ENCODE measurements at regions not wholly inside any gene's neighbourhood (a gene's known extent, or its start where the extent isn't known, plus 50 kb on each side); places are given as distances from the start of the nearest gene placed in this dataset.

DNA sequence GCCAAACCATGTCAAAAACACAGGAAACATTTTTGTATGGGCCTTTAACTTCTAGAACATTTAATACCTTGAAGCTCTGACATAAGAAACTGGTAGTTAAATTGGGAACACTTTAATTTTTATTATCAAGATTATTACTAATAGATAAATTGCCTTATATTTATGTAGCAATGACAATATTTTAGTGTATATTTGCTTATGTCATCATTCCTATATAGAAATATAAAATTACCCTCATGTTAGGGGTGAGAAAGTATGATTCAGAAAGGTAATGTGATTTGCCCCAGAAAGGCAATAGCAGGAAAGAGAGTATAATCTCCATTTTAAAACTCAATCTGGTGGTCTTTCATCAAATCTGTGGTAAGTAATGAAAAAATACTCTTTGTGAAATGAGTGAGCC, 147.4 kb downstream of the IL15 start:
- H3K4me3 ChIP-seq, result no peak overlapping the region
- intact Hi-C loops (cut with DNase I; ENCODE audit: low total_unique reads), result no loop called here
- TF ChIP-seq, protein P1, sequence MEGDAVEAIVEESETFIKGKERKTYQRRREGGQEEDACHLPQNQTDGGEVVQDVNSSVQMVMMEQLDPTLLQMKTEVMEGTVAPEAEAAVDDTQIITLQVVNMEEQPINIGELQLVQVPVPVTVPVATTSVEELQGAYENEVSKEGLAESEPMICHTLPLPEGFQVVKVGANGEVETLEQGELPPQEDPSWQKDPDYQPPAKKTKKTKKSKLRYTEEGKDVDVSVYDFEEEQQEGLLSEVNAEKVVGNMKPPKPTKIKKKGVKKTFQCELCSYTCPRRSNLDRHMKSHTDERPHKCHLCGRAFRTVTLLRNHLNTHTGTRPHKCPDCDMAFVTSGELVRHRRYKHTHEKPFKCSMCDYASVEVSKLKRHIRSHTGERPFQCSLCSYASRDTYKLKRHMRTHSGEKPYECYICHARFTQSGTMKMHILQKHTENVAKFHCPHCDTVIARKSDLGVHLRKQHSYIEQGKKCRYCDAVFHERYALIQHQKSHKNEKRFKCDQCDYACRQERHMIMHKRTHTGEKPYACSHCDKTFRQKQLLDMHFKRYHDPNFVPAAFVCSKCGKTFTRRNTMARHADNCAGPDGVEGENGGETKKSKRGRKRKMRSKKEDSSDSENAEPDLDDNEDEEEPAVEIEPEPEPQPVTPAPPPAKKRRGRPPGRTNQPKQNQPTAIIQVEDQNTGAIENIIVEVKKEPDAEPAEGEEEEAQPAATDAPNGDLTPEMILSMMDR (IDR thresholded peaks at IDR 0.05), result no peak
- no peak for TF ChIP-seq POLR2A (IDR thresholded peaks at IDR 0.05)
- no peak overlapping the region for H3K27ac ChIP-seq
- no peaks in the 10 kb centered on the region for H3K9me3 ChIP-seq
- no peak for DNase-seq
- no peaks in the 10 kb centered on the region for H3K4me1 ChIP-seq
- no peaks in the 10 kb centered on the region for H3K36me3 ChIP-seq (ENCODE audit: low read depth, missing control alignments)
- H3K27me3 ChIP-seq, result no peaks in the 10 kb centered on the region

DNA sequence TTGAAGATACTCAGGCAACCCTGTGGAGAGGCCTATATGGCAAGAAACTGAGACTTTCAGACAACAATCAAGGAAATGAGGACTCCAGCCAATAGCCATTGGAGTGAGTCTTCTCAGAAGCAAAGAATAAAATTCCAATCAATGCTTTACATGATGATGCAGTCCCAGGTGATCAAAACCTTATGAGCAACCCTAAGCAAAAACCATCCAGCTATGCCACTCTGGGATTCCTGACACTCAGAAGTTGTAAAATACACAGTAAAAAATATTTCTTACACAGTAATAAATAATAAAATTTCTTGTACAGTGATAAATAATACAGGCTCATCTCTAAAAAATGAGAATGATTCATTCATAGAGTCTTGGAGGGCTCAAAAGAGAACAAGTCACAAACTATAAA, 150.6 kb downstream of the IL15 start:
- no peaks in the 10 kb centered on the region for H3K36me3 ChIP-seq (ENCODE audit: low read depth, missing control alignments)
- TF ChIP-seq, protein P1 (IDR thresholded peaks at IDR 0.05), result no peak
- no peak for TF ChIP-seq POLR2A (IDR thresholded peaks at IDR 0.05)
- no peak for DNase-seq
- no peak overlapping the region for H3K27ac ChIP-seq
- no peaks in the 10 kb centered on the region for H3K4me1 ChIP-seq
- no peaks in the 10 kb centered on the region for H3K27me3 ChIP-seq
- no peak overlapping the region for H3K4me3 ChIP-seq
- intact Hi-C loops (cut with DNase I; ENCODE audit: low total_unique reads), result no loop called here
- H3K9me3 ChIP-seq, result no peaks in the 10 kb centered on the region

DNA sequence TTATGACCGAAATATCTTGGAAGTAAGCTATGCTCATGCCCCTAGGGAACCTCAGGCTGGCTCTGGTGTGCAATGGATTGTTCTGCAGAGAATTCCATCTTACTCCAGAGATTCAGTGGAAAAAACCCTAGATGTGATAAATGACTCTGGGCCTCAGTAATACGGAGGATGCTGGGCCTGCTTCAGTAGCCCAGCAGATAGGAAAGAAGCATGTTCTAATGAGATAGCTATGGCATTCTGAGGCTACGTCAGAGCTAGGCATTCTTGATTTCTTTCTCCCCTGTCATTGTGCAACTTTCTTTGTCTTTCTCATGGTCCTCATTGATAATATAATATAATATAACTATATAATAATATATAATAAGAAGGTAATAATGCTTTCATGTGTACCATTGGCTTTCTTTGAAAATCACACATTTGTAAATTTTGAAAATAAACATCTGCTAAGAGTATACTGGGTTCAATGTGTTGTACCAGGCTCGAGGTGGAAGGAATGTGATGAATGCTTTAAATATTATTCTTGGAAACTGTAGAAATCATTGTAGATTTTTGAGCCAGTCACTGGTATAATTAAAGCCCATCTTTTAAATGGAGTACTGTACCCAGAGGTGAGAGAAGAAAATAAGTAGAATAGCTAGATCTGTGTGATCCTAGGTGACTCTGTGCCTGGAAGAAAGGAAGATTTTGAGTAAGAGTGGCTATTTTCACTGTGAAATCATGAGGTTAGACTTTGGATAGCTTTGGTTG, 152.0 kb downstream of the IL15 start:
- intact Hi-C loops (cut with DNase I; ENCODE audit: low total_unique reads), result no loop called here

DNA sequence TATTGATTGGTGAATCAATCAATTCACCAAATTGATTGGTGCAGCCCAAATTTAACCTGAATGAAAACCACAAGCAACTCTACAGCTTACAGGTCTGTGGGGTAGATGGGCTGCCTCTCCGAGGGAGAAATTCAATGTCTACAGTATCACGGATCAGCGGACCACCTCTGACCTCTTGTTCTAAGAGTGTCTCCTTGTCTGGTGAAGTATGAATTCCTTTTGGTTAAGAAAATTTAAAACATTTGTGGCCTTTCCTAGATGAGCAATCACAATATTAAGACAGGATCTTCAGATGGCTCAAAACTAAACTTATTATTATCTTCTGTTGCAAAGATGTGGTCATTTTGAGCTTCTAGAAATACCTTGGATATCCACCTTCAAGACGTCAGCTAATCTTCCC, 153.3 kb downstream of the IL15 start:
- TF ChIP-seq, protein P1 (IDR thresholded peaks at IDR 0.05), result no peak
- TF ChIP-seq POLR2A (IDR thresholded peaks at IDR 0.05), result no peak
- H3K9me3 ChIP-seq, result no peaks in the 10 kb centered on the region
- no peak overlapping the region for H3K27ac ChIP-seq
- intact Hi-C loops (cut with DNase I; ENCODE audit: low total_unique reads), result no loop called here
- no peaks in the 10 kb centered on the region for H3K36me3 ChIP-seq (ENCODE audit: low read depth, missing control alignments)
- H3K4me3 ChIP-seq, result no peak overlapping the region
- no peak for DNase-seq
- 86 to 88% methylated on average over 4 of the region's 4 CpGs for WGBS, 2 donors
- no peaks in the 10 kb centered on the region for H3K4me1 ChIP-seq
- no peaks in the 10 kb centered on the region for H3K27me3 ChIP-seq

More for the DNA sequence above, 152.0 kb downstream of the IL15 start:
- Histone ChIP-seq H3K27ac (no peak overlapping the region), H3K4me3 (no peak overlapping the region), H3K27me3 (no peaks in the 10 kb centered on the region), H3K4me1 (no peaks in the 10 kb centered on the region), H3K9me3 (no peaks in the 10 kb centered on the region), H3K36me3 (ENCODE audit: low read depth, missing control alignments) (no peaks in the 10 kb centered on the region)
- 60 to 69% methylated on average over 4 of the region's 4 CpGs for WGBS, 2 donors
- TF ChIP-seq, protein P1 (IDR thresholded peaks at IDR 0.05), result no peak
- DNase-seq, result no peak

DNA sequence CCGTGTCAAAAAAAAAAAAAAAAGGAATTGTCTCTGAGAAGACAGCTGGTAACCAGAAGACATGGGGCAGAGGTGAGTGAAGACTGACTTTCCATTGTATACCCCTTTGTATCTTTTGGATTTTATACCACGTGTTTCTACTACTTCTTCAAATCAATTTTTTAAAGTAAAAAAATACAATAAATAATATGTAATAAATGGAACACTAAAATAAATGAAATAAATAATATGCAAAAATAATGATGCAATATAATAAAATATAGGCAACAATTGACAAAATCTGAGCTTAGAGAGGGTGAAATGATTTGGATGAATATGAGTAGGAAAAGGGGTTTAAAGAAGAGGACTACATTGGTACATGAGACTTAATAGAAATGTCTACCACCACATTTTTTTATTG, 155.8 kb downstream of the IL15 start:
- no peak overlapping the region for H3K27ac ChIP-seq
- H3K36me3 ChIP-seq (ENCODE audit: low read depth, missing control alignments), result no peaks in the 10 kb centered on the region
- H3K9me3 ChIP-seq, result no peaks in the 10 kb centered on the region
- H3K27me3 ChIP-seq, result no peaks in the 10 kb centered on the region
- WGBS, 2 donors, result 71 to 72% methylated on average over 2 of the region's 2 CpGs
- H3K4me1 ChIP-seq, result no peaks in the 10 kb centered on the region
- no peak overlapping the region for H3K4me3 ChIP-seq
- TF ChIP-seq, protein P1 (IDR thresholded peaks at IDR 0.05), result no peak
- no peak for TF ChIP-seq POLR2A (IDR thresholded peaks at IDR 0.05)
- DNase-seq, result no peak
- intact Hi-C loops (cut with DNase I; ENCODE audit: low total_unique reads), result no loop called here
